ENCODE measurements at regions not wholly inside any gene's neighbourhood (a gene's known extent, or its start where the extent isn't known, plus 50 kb on each side); places are given as distances from the start of the nearest gene placed in this dataset.

GRCh38 chr2:236783417-236784020 is 213.9 kb downstream of the ACKR3 start:
- TF ChIP-seq YY1 (IDR thresholded peaks at IDR 0.05; ENCODE audit: borderline replicate concordance in 1 of 3, control insufficient read depth in 1 of 3, extremely low read depth in 1 of 3, insufficient read depth in 3 of 3, insufficient read length in 1 of 3, insufficient replicate concordance in 2 of 3, low read depth in 1 of 3, low read length in 2 of 3), result no peak
- TF ChIP-seq RERE (CRISPR knock-in tag; IDR thresholded peaks at IDR 0.05; ENCODE audit: borderline replicate concordance), result no peak
- TF ChIP-seq ILK (tag; IDR thresholded peaks at IDR 0.05; ENCODE audit: borderline replicate concordance, low read depth), result no peak
- TF ChIP-seq ZNF707 (CRISPR knock-in tag; conservative IDR thresholded peaks at IDR 0.05), result no peak

Data from K562 (cell line).